Kidney (tissue), 13 donors: ENCODE measurements at regions not wholly inside any gene's neighbourhood (a gene's known extent, or its start where the extent isn't known, plus 50 kb on each side); places are given as distances from the start of the nearest gene placed in this dataset.

ENCODE experiments used
- DNase-seq, 5 donors: peaks; one replicate each; pipeline ENCODE4 v3.0.0-alpha.2; 2013 to 2020
- FAIRE-seq: peaks from 2 replicates; lab custom pipeline; 2012; peaks lifted over from hg19 to GRCh38; lab: Jason Lieb, UNC
- H3K27ac ChIP-seq, 2 donors: one replicate each; pipeline ENCODE4 v1.7.0; 2013; ENCODE audit warnings: low read depth in 2 of 2, low read length in 2 of 2, inconsistent platforms in 1 of 2
- H3K27me3 ChIP-seq: one replicate; pipeline ENCODE4 v1.7.1; 2013; ENCODE audit warnings: low read length, inconsistent platforms; ENCODE audit not compliant: control insufficient read depth, insufficient read depth
- H3K36me3 ChIP-seq, 3 donors: one replicate each; pipeline versions ENCODE4 v1.7.0 to v1.7.1; 2013; ENCODE audit warnings: low read length in 3 of 3, control low read depth in 1 of 3, inconsistent platforms in 1 of 3; ENCODE audit not compliant: insufficient read depth in 3 of 3, control insufficient read depth in 2 of 3
- H3K4me1 ChIP-seq, 3 donors: one replicate each; pipeline versions ENCODE4 v1.7.0 to v1.7.1; 2013; ENCODE audit warnings: low read length in 3 of 3, inconsistent platforms in 1 of 3, low read depth in 1 of 3; ENCODE audit not compliant: control insufficient read depth in 2 of 3, insufficient read depth in 2 of 3
- H3K4me3 ChIP-seq, 3 donors: one replicate each; pipeline versions ENCODE4 v1.7.0 to v1.8.1; 2013; ENCODE audit warnings: low read length in 3 of 3, control low read depth in 1 of 3, inconsistent platforms in 1 of 3
- H3K9ac ChIP-seq, 3 donors: one replicate each; pipeline versions ENCODE4 v1.7.0 to v1.7.1; 2013; ENCODE audit warnings: low read length in 3 of 3, control low read depth in 1 of 3, inconsistent platforms in 1 of 3
- H3K9me3 ChIP-seq, 3 donors: one replicate each; pipeline versions ENCODE4 v1.7.0 to v1.7.1; 2013; ENCODE audit warnings: low read length in 3 of 3, control low read depth in 1 of 3, inconsistent platforms in 1 of 3; ENCODE audit not compliant: control insufficient read depth in 2 of 3, insufficient read depth in 1 of 3
- intact Hi-C: fragments of 100-400 bp; cut with DNase I; formaldehyde crosslinking; loops from one replicate; pipeline ENCODE4 v1.11.1; 2022
- TF ChIP-seq, protein P1 (sequence below): IDR thresholded peaks from 3 replicates; pipeline ENCODE4 v1.5.1; 2012; ENCODE audit warnings: mild to moderate bottlenecking, moderate library complexity, borderline replicate concordance; ENCODE audit not compliant: insufficient read depth; ENCODE audit errors: extremely low read depth
- donor health status: control.
- donor health status: control.
- donor health status: control.
- donor health status: control.
- donor health status: control.
- donor health status: DM: yes; HTN: yes; CAD: no.
- donor health status: Normal renal cell carcinoma (clear cell type).

DNA sequence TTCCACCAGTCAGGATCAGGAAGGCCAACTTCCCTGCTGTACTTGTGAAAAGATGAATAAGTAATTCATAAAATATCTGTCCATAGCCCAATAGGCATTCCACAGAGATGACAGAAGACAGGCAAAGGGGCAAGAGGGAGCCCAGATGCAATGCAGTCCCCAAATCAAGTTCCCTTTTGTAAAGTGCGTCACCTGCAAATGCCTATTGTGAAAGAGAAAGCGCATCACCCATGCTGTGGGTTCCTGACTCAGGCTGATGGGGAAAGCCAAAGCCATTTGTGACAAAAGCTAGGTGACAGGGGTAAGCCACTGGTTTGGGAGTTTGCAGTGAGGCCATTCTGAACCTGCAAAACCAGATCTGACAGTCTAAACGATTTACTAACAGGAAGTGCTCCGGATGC is 157.5 kb upstream of the ZNF536 start:
- Histone ChIP-seq H3K4me1 (no peaks in the 10 kb centered on the region), H3K27ac (no peak overlapping the region), H3K9me3 (no peaks in the 10 kb centered on the region), H3K9ac (no peak overlapping the region), H3K36me3 (no peaks in the 10 kb centered on the region), H3K27me3 (no peaks in the 10 kb centered on the region), H3K4me3 (no peak overlapping the region)
- TF ChIP-seq, protein P1, sequence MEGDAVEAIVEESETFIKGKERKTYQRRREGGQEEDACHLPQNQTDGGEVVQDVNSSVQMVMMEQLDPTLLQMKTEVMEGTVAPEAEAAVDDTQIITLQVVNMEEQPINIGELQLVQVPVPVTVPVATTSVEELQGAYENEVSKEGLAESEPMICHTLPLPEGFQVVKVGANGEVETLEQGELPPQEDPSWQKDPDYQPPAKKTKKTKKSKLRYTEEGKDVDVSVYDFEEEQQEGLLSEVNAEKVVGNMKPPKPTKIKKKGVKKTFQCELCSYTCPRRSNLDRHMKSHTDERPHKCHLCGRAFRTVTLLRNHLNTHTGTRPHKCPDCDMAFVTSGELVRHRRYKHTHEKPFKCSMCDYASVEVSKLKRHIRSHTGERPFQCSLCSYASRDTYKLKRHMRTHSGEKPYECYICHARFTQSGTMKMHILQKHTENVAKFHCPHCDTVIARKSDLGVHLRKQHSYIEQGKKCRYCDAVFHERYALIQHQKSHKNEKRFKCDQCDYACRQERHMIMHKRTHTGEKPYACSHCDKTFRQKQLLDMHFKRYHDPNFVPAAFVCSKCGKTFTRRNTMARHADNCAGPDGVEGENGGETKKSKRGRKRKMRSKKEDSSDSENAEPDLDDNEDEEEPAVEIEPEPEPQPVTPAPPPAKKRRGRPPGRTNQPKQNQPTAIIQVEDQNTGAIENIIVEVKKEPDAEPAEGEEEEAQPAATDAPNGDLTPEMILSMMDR, result no peak
- intact Hi-C loops, result no loop called here
- DNase-seq (no peak), FAIRE-seq (no peak)

DNA sequence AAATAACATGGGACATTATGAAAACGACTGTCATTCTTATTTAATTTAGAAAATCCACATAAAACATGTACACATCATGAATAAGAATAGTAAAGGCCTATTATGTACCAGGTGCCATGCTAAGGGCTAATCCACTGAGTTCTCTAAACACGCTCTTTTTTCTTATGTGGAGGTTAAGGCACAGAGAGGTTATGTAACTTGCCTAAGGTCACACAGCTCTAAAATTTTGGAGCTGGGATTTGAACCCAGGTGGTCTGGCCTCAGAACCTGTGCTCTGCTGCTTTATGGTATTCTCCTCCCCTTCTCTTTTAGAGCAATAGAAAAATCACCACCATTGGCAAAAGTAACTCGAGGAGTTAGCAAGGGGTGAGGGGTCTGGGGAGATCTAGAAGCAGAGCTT is 156.9 kb upstream of the ZNF536 start:
- Histone ChIP-seq H3K9me3 (no peaks in the 10 kb centered on the region), H3K9ac (no peak overlapping the region), H3K36me3 (no peaks in the 10 kb centered on the region), H3K27ac (no peak overlapping the region), H3K4me3 (no peak overlapping the region), H3K4me1 (no peaks in the 10 kb centered on the region), H3K27me3 (no peaks in the 10 kb centered on the region)
- DNase-seq (no peak), FAIRE-seq (no peak)
- intact Hi-C loops, result no loop called here
- TF ChIP-seq, protein P1, result no peak

DNA sequence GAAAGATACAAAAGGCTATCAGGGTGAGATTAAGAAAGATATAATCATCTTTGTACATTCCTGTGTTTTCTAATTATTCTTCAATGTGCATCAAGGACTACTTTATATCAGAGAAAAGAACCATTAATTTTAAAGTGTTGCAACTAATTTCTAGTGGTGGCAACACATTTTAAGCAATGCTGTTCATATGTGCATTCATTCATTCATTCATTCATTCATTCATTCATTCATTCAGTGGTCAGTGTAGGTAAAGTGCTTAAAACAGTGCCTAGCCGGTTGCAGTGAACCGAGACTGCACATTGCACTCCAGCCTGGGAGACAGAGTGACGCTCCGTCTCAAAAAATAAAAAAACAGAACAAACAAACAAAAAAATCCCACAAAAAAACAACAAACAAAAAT is 155.7 kb upstream of the ZNF536 start:
- intact Hi-C loops, result no loop called here
- Histone ChIP-seq H3K4me3 (no peak overlapping the region), H3K27ac (no peak overlapping the region), H3K9me3 (no peaks in the 10 kb centered on the region), H3K9ac (no peak overlapping the region), H3K36me3 (no peaks in the 10 kb centered on the region), H3K4me1 (no peaks in the 10 kb centered on the region), H3K27me3 (no peaks in the 10 kb centered on the region)
- TF ChIP-seq, protein P1, result no peak
- DNase-seq (no peak), FAIRE-seq (no peak)

DNA sequence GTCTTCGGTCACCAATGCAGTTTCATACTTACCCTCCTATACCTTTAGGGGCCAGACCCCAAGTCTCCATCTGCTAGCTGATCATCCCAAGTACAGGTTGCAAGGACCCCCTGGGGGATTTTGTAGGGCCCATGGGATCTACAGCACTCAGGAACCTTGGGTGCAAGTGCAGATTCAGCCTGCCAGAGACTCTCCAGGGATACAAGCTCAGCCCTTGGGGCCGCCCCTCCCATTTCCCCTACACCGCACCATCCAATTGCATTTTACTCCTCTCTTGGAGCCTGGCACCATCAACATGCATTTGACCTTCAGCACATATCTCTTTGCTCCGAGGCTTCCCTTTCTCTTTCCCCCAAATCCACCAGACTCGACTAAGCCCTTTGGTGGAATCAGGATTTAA is 154.7 kb upstream of the ZNF536 start:
- H3K9ac ChIP-seq, result no peak overlapping the region
- H3K4me3 ChIP-seq, result no peak overlapping the region
- H3K36me3 ChIP-seq, result no peaks in the 10 kb centered on the region
- no peaks in the 10 kb centered on the region for H3K27me3 ChIP-seq
- no peak overlapping the region for H3K27ac ChIP-seq
- intact Hi-C loops, result no loop called here
- no peak for DNase-seq
- H3K9me3 ChIP-seq, result no peaks in the 10 kb centered on the region
- TF ChIP-seq, protein P1, result no peak
- FAIRE-seq, result no peak
- no peaks in the 10 kb centered on the region for H3K4me1 ChIP-seq
